ENCODE measurements at regions not wholly inside any gene's neighbourhood (a gene's known extent, or its start where the extent isn't known, plus 50 kb on each side); places are given as distances from the start of the nearest gene placed in this dataset.

- no peak for TF ChIP-seq CTCF (optimal IDR thresholded peaks at IDR 0.05 in 1 of 3, IDR thresholded peaks at IDR 0.05 in 1 of 3, conservative IDR thresholded peaks at IDR 0.05 in 1 of 3; ENCODE audit: extremely low read depth in 1 of 3, insufficient read depth in 2 of 3, low read length in 3 of 3)
- no peak for TF ChIP-seq EZH2 (IDR thresholded peaks at IDR 0.05; ENCODE audit: low read length)
Measured at GRCh38 chr10:110388687-110389052, 84.0 kb upstream of the SMNDC1 start.

Measured in keratinocyte (primary cell).